ENCODE measurements at regions not wholly inside any gene's neighbourhood (a gene's known extent, or its start where the extent isn't known, plus 50 kb on each side); places are given as distances from the start of the nearest gene placed in this dataset.

GRCh38 chr6:43915208-43915869, 145.3 kb downstream of the VEGFA start:
- no peak for TF ChIP-seq CTCF (conservative IDR thresholded peaks at IDR 0.05; ENCODE audit: low read length)
- TF ChIP-seq EZH2phosphoT487 (IDR thresholded peaks at IDR 0.05; ENCODE audit: borderline replicate concordance): no peak
